ENCODE measurements at regions not wholly inside any gene's neighbourhood (a gene's known extent, or its start where the extent isn't known, plus 50 kb on each side); places are given as distances from the start of the nearest gene placed in this dataset.
"Not testable (repeated sequence)": the region's sequence is repeated elsewhere in the genome, so short reads cannot be mapped to it uniquely, and the experiment has no call there.

GRCh38 chr6:78629836-78630235, 237.5 kb upstream of the IRAK1BP1 start:
- Histone ChIP-seq H3K27ac (no peak overlapping the region), H3K4me3 (peak overlapping the region in 1 of 3 donors; percentile 40), H3K4me1 (no peaks in the 10 kb centered on the region), H3K27me3 (no peaks in the 10 kb centered on the region), H3K9me3 (peaks cover 0 to 3% of the 10 kb centered on the region in 2 donors), H3K36me3 (no peaks in the 10 kb centered on the region)
- no peak for TF ChIP-seq CTCF (IDR thresholded peaks at IDR 0.05)
- TF ChIP-seq POLR2A (IDR thresholded peaks at IDR 0.05), result no peak
- no peak for TF ChIP-seq POLR2AphosphoS5 (IDR thresholded peaks at IDR 0.05)
- intact Hi-C loops (cut with DNase I; ENCODE audit: low total_unique reads), result loop anchor here (5.0 kb wide), 1 partner anchor 1913 kb away; no protein-coding TSS in a partner anchor
- DNase-seq (ENCODE audit: low spot score in 2 of 2), result no peak

- DNase-seq (ENCODE audit: low spot score in 2 of 2), result no peak
- intact Hi-C loops (cut with DNase I; ENCODE audit: low total_unique reads), result loop anchor here (5.0 kb wide), 1 partner anchor 1915 kb away; no protein-coding TSS in a partner anchor
- H3K9me3 ChIP-seq, result peaks cover 0 to 3% of the 10 kb centered on the region in 2 donors
- no peak for TF ChIP-seq CTCF (IDR thresholded peaks at IDR 0.05)
- no peak for TF ChIP-seq POLR2AphosphoS5 (IDR thresholded peaks at IDR 0.05)
- TF ChIP-seq POLR2A (IDR thresholded peaks at IDR 0.05), result no peak
- no peaks in the 10 kb centered on the region for H3K4me1 ChIP-seq
- H3K27ac ChIP-seq, result no peak overlapping the region
- no peaks in the 10 kb centered on the region for H3K27me3 ChIP-seq
- H3K4me3 ChIP-seq, result no peak overlapping the region
- no peaks in the 10 kb centered on the region for H3K36me3 ChIP-seq
These were observed 235.4 kb upstream of the IRAK1BP1 start for GRCh38 chr6:78631976-78632375.

DNA sequence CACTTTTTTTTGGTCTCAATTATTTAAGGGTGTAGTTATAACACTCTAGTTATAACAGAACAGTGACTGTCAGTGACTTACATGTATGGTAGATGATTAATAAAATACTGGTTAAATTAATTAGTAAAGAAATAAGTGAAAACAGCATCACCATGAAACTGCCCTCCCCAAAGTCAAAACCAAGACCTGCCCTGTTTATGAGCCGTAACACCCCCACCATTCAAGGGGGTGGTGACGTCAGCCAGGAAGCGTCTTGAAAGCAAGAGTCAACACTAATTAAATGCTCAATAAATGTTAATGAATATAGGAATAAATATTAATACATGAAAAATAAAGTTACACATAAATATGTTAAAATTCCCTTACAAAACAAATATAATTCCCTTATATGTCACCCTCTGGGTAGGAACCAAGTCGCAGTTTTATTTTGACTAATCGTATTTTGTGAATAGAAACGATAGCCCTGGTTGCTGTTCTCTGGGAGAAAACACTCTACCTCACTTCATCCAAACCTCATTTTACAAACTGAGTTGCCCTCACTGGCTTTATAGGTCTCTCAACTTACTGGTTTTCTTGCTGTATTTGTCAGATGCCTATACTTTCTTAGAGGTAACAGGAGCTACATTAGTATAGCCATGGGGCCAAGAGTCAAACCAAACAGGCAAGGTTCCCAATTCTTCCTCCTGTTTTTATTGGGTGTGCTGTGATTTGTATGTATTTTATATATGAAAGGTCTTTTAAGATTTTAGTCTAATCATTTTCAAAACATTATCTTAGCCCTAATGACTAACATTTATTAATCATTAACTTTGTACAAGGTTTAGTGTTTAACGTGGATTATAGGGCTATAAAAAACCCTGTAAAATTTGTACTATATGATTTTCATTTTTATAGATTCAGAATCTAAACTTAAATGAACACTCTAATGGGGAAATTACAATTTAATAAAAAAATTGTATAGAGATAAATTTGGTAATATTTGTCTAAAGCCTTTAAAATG, 227.9 kb upstream of the IRAK1BP1 start:
- Histone ChIP-seq H3K9me3 (peaks cover 4 to 9% of the 10 kb centered on the region in 2 donors), H3K4me1 (no peaks in the 10 kb centered on the region), H3K27me3 (no peaks in the 10 kb centered on the region), H3K27ac (no peak overlapping the region), H3K4me3 (no peak overlapping the region), H3K36me3 (no peaks in the 10 kb centered on the region)
- DNase-seq (ENCODE audit: low spot score in 2 of 2), result no peak
- TF ChIP-seq CTCF (IDR thresholded peaks at IDR 0.05) (no peak), POLR2A (IDR thresholded peaks at IDR 0.05) (no peak), POLR2AphosphoS5 (IDR thresholded peaks at IDR 0.05) (no peak)
- intact Hi-C loops (cut with DNase I; ENCODE audit: low total_unique reads), result no loop called here

GRCh38 chr6:78643976-78644375, 223.4 kb upstream of the IRAK1BP1 start:
- H3K36me3 ChIP-seq; H3K4me1 ChIP-seq; intact Hi-C loops (cut with DNase I; ENCODE audit: low total_unique reads); DNase-seq (ENCODE audit: low spot score in 2 of 2); H3K27me3 ChIP-seq; H3K4me3 ChIP-seq; H3K27ac ChIP-seq; H3K9me3 ChIP-seq: not testable (repeated sequence)

GRCh38 chr6:78646542-78647415, 220.6 kb upstream of the IRAK1BP1 start:
- H3K27me3 ChIP-seq; intact Hi-C loops (cut with DNase I; ENCODE audit: low total_unique reads); DNase-seq (ENCODE audit: low spot score in 2 of 2); H3K9me3 ChIP-seq; H3K4me3 ChIP-seq; H3K27ac ChIP-seq; H3K36me3 ChIP-seq; H3K4me1 ChIP-seq: not testable (repeated sequence)

DNA sequence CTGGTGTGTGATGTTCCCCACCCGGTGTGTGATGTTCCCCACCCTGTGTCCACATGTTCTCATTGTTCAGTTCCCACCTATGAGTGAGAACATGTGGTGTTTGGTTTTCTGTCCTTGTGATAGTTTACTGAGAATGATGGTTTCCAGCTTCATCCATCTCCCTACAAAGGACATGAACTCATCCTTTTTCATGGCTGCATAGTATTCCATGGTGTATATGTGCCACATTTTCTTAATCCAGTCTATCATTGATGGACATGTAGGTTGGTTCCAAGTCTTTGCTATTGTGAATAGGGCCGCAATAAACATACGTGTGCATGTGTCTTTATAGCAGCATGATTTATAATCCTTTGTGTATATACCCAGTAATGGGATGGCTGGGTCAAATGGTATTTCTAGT, 201.5 kb upstream of the IRAK1BP1 start:
- H3K4me3 ChIP-seq; H3K4me1 ChIP-seq; H3K9me3 ChIP-seq; H3K27me3 ChIP-seq; H3K27ac ChIP-seq; H3K36me3 ChIP-seq; DNase-seq (ENCODE audit: low spot score in 2 of 2); intact Hi-C loops (cut with DNase I; ENCODE audit: low total_unique reads): not testable (repeated sequence)

Measured in breast epithelium (tissue), 4 donors.